ENCODE measurements at regions not wholly inside any gene's neighbourhood (a gene's known extent, or its start where the extent isn't known, plus 50 kb on each side); places are given as distances from the start of the nearest gene placed in this dataset.
"Not testable (repeated sequence)": the region's sequence is repeated elsewhere in the genome, so short reads cannot be mapped to it uniquely, and the experiment has no call there.

- DNase-seq, result not testable (repeated sequence)
These were observed 109.6 kb upstream of the NBPF11 start for GRCh38 chr1:148261684-148262083.

- DNase-seq, result not testable (repeated sequence)
These were observed 105.8 kb upstream of the NBPF11 start for GRCh38 chr1:148257886-148258285.

- not testable (repeated sequence) for DNase-seq
These were observed 102.7 kb upstream of the NBPF11 start for GRCh38 chr1:148254611-148255429.

- DNase-seq, result not testable (repeated sequence)
These were observed 101.7 kb upstream of the NBPF11 start for GRCh38 chr1:148253808-148254207.

- DNase-seq, result not testable (repeated sequence)
These were observed 96.7 kb upstream of the NBPF11 start for GRCh38 chr1:148248798-148249197.

GRCh38 chr1:148246258-148246861 lies 94.3 kb upstream of the NBPF11 start:
- not testable (repeated sequence) for DNase-seq

GRCh38 chr1:148245843-148246242 lies 93.8 kb upstream of the NBPF11 start:
- not testable (repeated sequence) for DNase-seq

GRCh38 chr1:148245443-148245842 lies 93.4 kb upstream of the NBPF11 start:
- DNase-seq, result not testable (repeated sequence)

- DNase-seq, result not testable (repeated sequence)
These were observed 81.2 kb upstream of the NBPF11 start for GRCh38 chr1:148233250-148233649.

- not testable (repeated sequence) for DNase-seq
These were observed 76.8 kb upstream of the NBPF11 start for GRCh38 chr1:148228846-148229245.

- DNase-seq, result not testable (repeated sequence)
These were observed 70.5 kb upstream of the NBPF11 start for GRCh38 chr1:148222399-148223159.

GRCh38 chr1:148221593-148221992 lies 69.5 kb upstream of the NBPF11 start:
- not testable (repeated sequence) for DNase-seq

- DNase-seq, result not testable (repeated sequence)
These were observed 67.1 kb upstream of the NBPF11 start for GRCh38 chr1:148219229-148219628.

- not testable (repeated sequence) for DNase-seq
These were observed 59.1 kb upstream of the NBPF11 start for GRCh38 chr1:148211191-148211590.

GRCh38 chr1:148210624-148211023 lies 58.5 kb upstream of the NBPF11 start:
- not testable (repeated sequence) for DNase-seq

- DNase-seq, result not testable (repeated sequence)
These were observed 58.1 kb upstream of the NBPF11 start for GRCh38 chr1:148210166-148210565.

GRCh38 chr1:148202013-148202412 lies 49.9 kb upstream of the NBPF11 start:
- not testable (repeated sequence) for DNase-seq
